GM23338 (cell line): ENCODE measurements at regions not wholly inside any gene's neighbourhood (a gene's known extent, or its start where the extent isn't known, plus 50 kb on each side); places are given as distances from the start of the nearest gene placed in this dataset.

Source experiments
- ATAC-seq: fragments of 200-7000 bp; cut with Tn5 transposase; 3 replicates; pipeline ENCODE4 v1.9.1; 2020
- DNase-seq: peaks from one replicate; pipeline ENCODE4 v3.0.0-alpha.2; 2015; ENCODE audit warnings: low spot score
- H2AFZ ChIP-seq: fragments of 200-600 bp; sonication (generic); 2 replicates; pipeline ENCODE4 v1.8.0; 2016; ENCODE audit warnings: antibody characterized with exemption, mild to moderate bottlenecking, moderate library complexity
- H3F3A ChIP-seq: fragments of 200-600 bp; sonication (generic); replicated peaks from 2 replicates; pipeline ENCODE4 v1.8.0; 2017; ENCODE audit warnings: antibody characterized with exemption, mixed run types, low read depth
- H3K27ac ChIP-seq: fragments of 200-600 bp; sonication (generic); 2 replicates; pipeline ENCODE4 v1.6.1; 2016; ENCODE audit warnings: low read depth
- H3K27me3 ChIP-seq: fragments of 200-600 bp; sonication (generic); 2 replicates; pipeline ENCODE4 v1.8.0; 2016; ENCODE audit warnings: mild to moderate bottlenecking, mixed run types, moderate library complexity; ENCODE audit not compliant: insufficient read depth
- H3K36me3 ChIP-seq: fragments of 200-600 bp; sonication (generic); 2 replicates; pipeline ENCODE4 v1.8.0; 2016; ENCODE audit warnings: mild to moderate bottlenecking; ENCODE audit not compliant: insufficient read depth
- H3K4me1 ChIP-seq: fragments of 200-600 bp; sonication (generic); 2 replicates; pipeline ENCODE4 v1.8.0; 2016; ENCODE audit warnings: mild to moderate bottlenecking, moderate library complexity; ENCODE audit not compliant: insufficient read depth
- H3K4me2 ChIP-seq: fragments of 200-600 bp; sonication (generic); 2 replicates; pipeline ENCODE4 v1.7.1; 2017; ENCODE audit warnings: mixed run types
- H3K4me3 ChIP-seq: fragments of 200-600 bp; sonication (generic); 2 replicates; pipeline ENCODE4 v1.6.1; 2016; ENCODE audit warnings: mixed run types
- H3K79me2 ChIP-seq: fragments of 200-600 bp; sonication (generic); replicated peaks from 2 replicates; pipeline ENCODE4 v1.8.0; 2017; ENCODE audit warnings: mild to moderate bottlenecking; ENCODE audit not compliant: insufficient read depth
- H3K9me2 ChIP-seq: fragments of 200-600 bp; sonication (generic); 2 replicates; pipeline ENCODE4 v1.8.0; 2017; ENCODE audit not compliant: insufficient read depth
- H4K20me1 ChIP-seq: fragments of 200-600 bp; sonication (generic); replicated peaks from 2 replicates; pipeline ENCODE4 v1.8.0; 2017; ENCODE audit warnings: mild to moderate bottlenecking; ENCODE audit not compliant: insufficient read depth
- H3K27ac Mint-ChIP-seq: 2 replicates; pipeline ENCODE4 v1.8.0; 2020; ENCODE audit warnings: inconsistent platforms, mild to moderate bottlenecking, moderate library complexity, mixed read lengths
- H3K27me3 Mint-ChIP-seq: 3 replicates; pipeline ENCODE4 v1.8.0; 2022; ENCODE audit warnings: low read depth, mild to moderate bottlenecking, moderate library complexity, mixed read lengths, inconsistent platforms; ENCODE audit not compliant: insufficient read depth, poor library complexity
- H3K36me3 Mint-ChIP-seq: 3 replicates; pipeline ENCODE4 v1.8.0; 2021; ENCODE audit warnings: low read depth, mild to moderate bottlenecking, inconsistent platforms, moderate library complexity, mixed read lengths
- H3K4me1 Mint-ChIP-seq: 3 replicates; pipeline ENCODE4 v1.8.0; 2020; ENCODE audit warnings: mild to moderate bottlenecking, inconsistent platforms, mixed read lengths
- H3K4me3 Mint-ChIP-seq: 3 replicates; pipeline ENCODE4 v1.8.0; 2021; ENCODE audit warnings: moderate library complexity, mild to moderate bottlenecking, inconsistent platforms, mixed read lengths
- H3K9me3 Mint-ChIP-seq: 3 replicates; pipeline ENCODE4 v1.8.0; 2020; ENCODE audit warnings: moderate library complexity, mild to moderate bottlenecking, inconsistent platforms, mixed read lengths
- CREB1 ChIP-seq: fragments of 250-450 bp; sonication (Bioruptor Pico); IDR thresholded peaks from 2 replicates; pipeline ENCODE4 v1.5.0; 2020; ENCODE audit warnings: low read depth, mild to moderate bottlenecking, moderate library complexity
- CTCF ChIP-seq, 2 experiments: fragments of 200-600 bp in 1 of 2; sonication (generic) in 1 of 2; conservative IDR thresholded peaks; 2 replicates each; pipeline versions ENCODE4 v1.5.1 to v1.6.1; 2016 to 2017; ENCODE audit warnings: antibody characterized with exemption in 2 of 2, low read depth in 2 of 2, mild to moderate bottlenecking in 2 of 2, moderate library complexity in 1 of 2
- ETS1 ChIP-seq: IDR thresholded peaks from 2 replicates; pipeline ENCODE4 v1.6.1; 2016; ENCODE audit warnings: antibody characterized with exemption
- EZH2 ChIP-seq: fragments of 200-600 bp; sonication (generic); IDR thresholded peaks from one replicate; pipeline ENCODE4 v1.8.0; 2017; ENCODE audit warnings: antibody characterized with exemption, mild to moderate bottlenecking, low read depth; ENCODE audit not compliant: unreplicated experiment
- EZH2phosphoT487 ChIP-seq: fragments of 200-600 bp; sonication (generic); IDR thresholded peaks from one replicate; pipeline ENCODE4 v1.8.1; 2018; ENCODE audit warnings: antibody characterized with exemption; ENCODE audit not compliant: unreplicated experiment
- JUNB ChIP-seq: IDR thresholded peaks from one replicate; pipeline ENCODE4 v1.6.1; 2016; ENCODE audit warnings: antibody characterized with exemption; ENCODE audit not compliant: unreplicated experiment
- NANOG ChIP-seq: IDR thresholded peaks from 2 replicates; pipeline ENCODE4 v1.6.1; 2016; ENCODE audit warnings: antibody characterized with exemption, borderline replicate concordance
- POLR2AphosphoS5 ChIP-seq: IDR thresholded peaks from 2 replicates; pipeline ENCODE4 v1.6.1; 2016; ENCODE audit warnings: antibody characterized with exemption, low read depth
- STAT1 ChIP-seq: IDR thresholded peaks from one replicate; pipeline ENCODE4 v1.6.1; 2016; ENCODE audit warnings: antibody characterized with exemption; ENCODE audit not compliant: unreplicated experiment
- ZNF114 ChIP-seq: fragments of 250-450 bp; sonication (Bioruptor Pico); IDR thresholded peaks from 2 replicates; pipeline ENCODE4 v1.5.0; 2020; ENCODE audit warnings: mild to moderate bottlenecking, moderate library complexity
- ZNF331 ChIP-seq: fragments of 250-450 bp; sonication (Bioruptor Pico); IDR thresholded peaks from 2 replicates; pipeline ENCODE4 v1.5.0; 2020; ENCODE audit warnings: low read depth, mild to moderate bottlenecking, moderate library complexity
- TF ChIP-seq, protein P1 (sequence below): IDR thresholded peaks from one replicate; pipeline ENCODE4 v1.6.1; 2018; ENCODE audit warnings: antibody characterized with exemption; ENCODE audit not compliant: unreplicated experiment

DNA sequence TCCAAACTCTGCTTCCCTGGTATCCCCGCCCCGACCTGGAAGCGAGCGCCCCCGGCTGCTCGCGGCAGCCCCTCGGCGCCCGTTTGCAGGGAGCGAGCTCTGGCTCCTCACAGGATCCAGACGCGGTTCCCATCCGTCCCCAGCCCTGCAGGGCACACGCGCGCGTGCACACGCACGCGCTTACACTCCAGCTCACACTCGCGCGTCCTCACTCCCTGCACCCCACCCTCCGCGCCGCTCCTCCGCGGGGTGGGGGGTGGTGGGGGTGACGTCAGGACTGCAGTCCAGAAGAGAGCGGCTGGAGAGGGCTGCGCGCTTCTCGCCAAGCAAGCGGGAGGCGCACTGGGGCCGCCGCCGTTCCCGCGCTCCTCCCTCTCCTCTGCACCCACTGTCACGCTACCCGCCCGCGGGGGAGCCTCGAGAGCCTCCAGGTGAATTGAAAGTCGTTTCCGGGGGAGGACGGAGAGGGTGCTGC lies 255.6 kb downstream of the OTUD1 start (continued):
- TF ChIP-seq EZH2 (peak; percentile 90), EZH2phosphoT487 (peak; percentile 87), CREB1 (peak; percentile 80), NANOG (no peak), ZNF114 (CRISPR knock-in tag) (no peak)

GRCh38 chr10:23694921-23695824 lies 256.3 kb downstream of the OTUD1 start:
- peaks cover 86% of the 10 kb centered on the region for H3K27me3 ChIP-seq
- peak overlapping the region; percentile 92 for H3K4me2 ChIP-seq
- TF ChIP-seq ETS1 (no peak), ZNF331 (CRISPR knock-in tag) (no peak), JUNB (no peak), CREB1 (no peak), EZH2phosphoT487 (no peak), STAT1 (no peak), ZNF114 (CRISPR knock-in tag) (no peak), CTCF (conservative IDR thresholded peaks at IDR 0.05; ENCODE audit: low read depth in 2 of 2) (0 out of 4 replicates have a peak, but pooled peaks of 1 of the 2 experiments have one; percentile 8), EZH2 (peak; percentile 51), POLR2AphosphoS5 (no peak)
- TF ChIP-seq, protein P1, sequence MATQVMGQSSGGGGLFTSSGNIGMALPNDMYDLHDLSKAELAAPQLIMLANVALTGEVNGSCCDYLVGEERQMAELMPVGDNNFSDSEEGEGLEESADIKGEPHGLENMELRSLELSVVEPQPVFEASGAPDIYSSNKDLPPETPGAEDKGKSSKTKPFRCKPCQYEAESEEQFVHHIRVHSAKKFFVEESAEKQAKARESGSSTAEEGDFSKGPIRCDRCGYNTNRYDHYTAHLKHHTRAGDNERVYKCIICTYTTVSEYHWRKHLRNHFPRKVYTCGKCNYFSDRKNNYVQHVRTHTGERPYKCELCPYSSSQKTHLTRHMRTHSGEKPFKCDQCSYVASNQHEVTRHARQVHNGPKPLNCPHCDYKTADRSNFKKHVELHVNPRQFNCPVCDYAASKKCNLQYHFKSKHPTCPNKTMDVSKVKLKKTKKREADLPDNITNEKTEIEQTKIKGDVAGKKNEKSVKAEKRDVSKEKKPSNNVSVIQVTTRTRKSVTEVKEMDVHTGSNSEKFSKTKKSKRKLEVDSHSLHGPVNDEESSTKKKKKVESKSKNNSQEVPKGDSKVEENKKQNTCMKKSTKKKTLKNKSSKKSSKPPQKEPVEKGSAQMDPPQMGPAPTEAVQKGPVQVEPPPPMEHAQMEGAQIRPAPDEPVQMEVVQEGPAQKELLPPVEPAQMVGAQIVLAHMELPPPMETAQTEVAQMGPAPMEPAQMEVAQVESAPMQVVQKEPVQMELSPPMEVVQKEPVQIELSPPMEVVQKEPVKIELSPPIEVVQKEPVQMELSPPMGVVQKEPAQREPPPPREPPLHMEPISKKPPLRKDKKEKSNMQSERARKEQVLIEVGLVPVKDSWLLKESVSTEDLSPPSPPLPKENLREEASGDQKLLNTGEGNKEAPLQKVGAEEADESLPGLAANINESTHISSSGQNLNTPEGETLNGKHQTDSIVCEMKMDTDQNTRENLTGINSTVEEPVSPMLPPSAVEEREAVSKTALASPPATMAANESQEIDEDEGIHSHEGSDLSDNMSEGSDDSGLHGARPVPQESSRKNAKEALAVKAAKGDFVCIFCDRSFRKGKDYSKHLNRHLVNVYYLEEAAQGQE: no peak

More at GRCh38 chr10:23694921-23695824, 256.3 kb downstream of the OTUD1 start:
- Histone ChIP-seq H2AFZ (peak overlapping the region; percentile 99), H3K27ac (no peak overlapping the region), H4K20me1 (peaks cover 8% of the 10 kb centered on the region; the same call in 1 of the 2 replicates), H3F3A (no peaks in the 10 kb centered on the region), H3K36me3 (no peaks in the 10 kb centered on the region), H3K4me3 (peak overlapping the region; percentile 76), H3K9me2 (no peaks in the 10 kb centered on the region), H3K4me1 (peaks cover 11% of the 10 kb centered on the region; the same call in 1 of the 2 replicates), H3K79me2 (no peaks in the 10 kb centered on the region)
- Mint-ChIP-seq H3K4me3 (peak overlapping the region; percentile 83), H3K27me3 (peaks cover 58% of the 10 kb centered on the region), H3K9me3 (no peaks in the 10 kb centered on the region), H3K36me3 (no peaks in the 10 kb centered on the region), H3K4me1 (peaks cover 13% of the 10 kb centered on the region), H3K27ac (no peak overlapping the region)
- peak; percentile 56 for DNase-seq
- ATAC-seq: peak; percentile 69
